ENCODE measurements at regions not wholly inside any gene's neighbourhood (a gene's known extent, or its start where the extent isn't known, plus 50 kb on each side); places are given as distances from the start of the nearest gene placed in this dataset.
"Not testable (repeated sequence)": the region's sequence is repeated elsewhere in the genome, so short reads cannot be mapped to it uniquely, and the experiment has no call there.

DNA sequence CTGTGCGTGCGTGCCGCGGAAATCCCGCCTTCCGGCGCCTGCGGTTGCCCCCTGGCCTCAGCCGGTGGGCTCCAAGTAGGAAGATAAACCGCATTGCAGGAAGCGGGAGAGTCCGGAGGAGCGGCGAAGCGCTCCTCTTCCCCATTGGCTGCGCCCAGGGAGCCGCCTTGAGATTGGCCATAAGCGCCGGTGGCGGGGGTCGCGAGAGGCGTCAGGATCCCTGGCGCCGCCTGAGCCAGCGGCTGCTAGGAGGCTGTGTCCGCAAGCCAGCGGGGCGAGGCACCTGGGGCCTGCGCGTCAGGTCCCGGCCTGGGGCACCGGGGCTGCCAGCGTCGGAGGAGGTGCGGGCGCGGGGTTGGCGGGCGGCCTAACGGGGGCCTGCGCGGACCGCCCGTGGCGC, 106.3 kb upstream of the ADCY2 start:
- peak; percentile 79 for DNase-seq (ENCODE audit: low read depth)

DNA sequence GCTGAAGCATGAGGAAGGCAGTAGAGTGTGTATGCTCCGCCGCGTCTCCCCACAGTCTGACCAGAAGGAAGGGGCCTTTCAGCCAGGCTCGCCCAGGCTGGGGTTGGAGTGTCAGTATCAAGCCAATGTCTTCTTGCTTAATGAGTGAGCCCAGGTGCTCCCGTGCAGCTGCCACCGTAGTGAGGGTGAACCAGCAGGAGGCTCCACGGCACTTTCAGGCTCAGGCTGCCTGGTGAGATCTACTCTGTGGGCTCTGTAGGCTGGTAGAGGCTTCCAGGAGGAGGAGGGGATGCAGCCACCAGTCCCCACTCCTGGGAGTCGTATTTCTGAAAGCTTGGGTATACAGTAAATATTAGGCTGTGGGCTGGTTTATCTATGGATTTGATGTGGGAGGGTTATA, 98.1 kb upstream of the ADCY2 start:
- DNase-seq (ENCODE audit: low read depth): not testable (repeated sequence)

DNA sequence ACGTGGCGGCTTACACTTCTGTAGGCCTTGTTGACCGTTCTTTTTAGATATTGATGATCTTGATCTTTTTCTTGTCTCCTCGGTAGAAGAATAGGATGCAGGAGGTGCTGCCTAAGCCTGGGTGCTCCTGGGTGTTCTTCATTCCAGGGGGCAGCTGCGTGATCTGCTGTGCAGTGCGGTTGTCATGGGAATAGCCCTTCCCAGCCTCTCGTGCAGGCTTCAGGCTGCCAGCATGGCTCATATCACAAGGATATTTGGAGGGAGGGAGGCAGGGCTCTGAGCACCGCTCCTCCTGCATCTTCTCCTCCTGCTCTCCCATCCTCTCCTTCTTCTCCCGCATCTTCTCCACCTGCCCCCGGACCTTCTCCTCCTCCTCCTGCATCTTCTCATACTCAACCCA, 96.2 kb upstream of the ADCY2 start:
- not testable (repeated sequence) for DNase-seq (ENCODE audit: low read depth)

DNA sequence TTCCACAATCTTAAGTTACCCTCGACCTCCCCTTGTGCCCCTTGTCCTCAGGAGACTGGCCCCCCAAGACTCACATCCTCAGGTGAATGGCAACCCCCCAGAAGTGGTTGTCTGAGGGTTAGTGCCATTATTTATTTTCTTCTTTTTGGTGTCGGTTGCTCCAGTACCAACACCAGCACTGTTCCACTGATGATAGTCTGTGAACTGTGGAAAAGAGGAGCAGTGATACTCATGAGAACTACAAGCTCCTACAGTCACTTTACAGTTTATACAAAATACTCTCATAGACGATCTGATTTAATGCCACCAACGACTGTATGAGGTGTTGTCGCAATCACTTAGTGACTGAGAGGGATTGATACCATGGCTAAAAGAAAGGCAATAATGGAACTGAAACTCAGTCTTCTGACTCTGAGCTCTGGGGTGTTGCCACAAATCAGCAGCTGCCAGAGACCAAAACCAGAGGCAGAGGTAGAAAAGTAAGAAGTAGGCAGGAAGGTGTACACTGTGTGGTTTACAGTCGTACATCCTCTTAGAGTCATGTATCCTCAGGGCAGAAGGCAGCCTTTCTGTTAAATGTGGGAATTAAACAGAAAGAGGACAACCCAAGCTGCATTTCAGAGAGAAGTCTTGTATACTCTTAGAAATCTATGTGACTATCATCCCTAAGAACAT, 90.8 kb upstream of the ADCY2 start:
- DNase-seq (ENCODE audit: low read depth): not testable (repeated sequence)

DNA sequence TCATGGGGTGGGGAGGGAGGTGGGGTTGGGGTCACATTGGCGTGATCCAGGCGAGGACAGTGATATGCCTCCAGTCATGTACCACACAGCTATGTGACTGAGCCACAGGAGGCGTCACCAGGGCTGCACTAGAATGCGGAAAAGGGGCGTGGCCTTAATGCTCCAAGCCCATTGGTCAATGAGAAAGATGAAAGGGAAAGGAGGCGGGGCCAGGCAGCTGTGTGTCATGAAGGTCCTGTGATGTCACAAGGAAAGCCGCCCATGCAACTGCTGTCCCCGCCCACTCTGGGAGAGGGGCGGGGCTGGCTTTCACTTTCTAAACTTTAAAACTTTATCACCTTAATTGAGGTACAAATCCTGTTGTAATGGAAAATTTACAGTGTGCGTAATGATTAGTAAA, 89.4 kb upstream of the ADCY2 start:
- DNase-seq (ENCODE audit: low read depth): peak; percentile 21

DNA sequence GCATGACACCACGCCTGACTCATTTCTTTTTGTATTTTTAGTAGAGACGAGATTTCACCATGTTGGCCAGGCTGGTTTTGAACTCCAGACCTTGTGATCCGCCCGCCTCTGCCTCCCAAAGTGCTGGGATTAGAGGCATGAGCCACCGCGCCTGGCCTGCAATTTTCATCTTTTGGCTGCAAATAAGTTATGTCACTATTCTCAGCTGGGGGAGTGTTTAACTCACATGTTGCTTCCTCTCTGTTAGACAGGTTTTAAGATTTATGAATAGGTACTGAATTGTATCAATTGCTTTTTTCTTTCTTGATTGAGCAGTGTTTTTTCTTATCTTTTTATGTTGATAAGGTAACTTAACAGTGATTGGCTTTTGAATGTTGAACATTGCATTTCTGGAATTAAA, 88.2 kb upstream of the ADCY2 start:
- DNase-seq (ENCODE audit: low read depth): not testable (repeated sequence)

DNA sequence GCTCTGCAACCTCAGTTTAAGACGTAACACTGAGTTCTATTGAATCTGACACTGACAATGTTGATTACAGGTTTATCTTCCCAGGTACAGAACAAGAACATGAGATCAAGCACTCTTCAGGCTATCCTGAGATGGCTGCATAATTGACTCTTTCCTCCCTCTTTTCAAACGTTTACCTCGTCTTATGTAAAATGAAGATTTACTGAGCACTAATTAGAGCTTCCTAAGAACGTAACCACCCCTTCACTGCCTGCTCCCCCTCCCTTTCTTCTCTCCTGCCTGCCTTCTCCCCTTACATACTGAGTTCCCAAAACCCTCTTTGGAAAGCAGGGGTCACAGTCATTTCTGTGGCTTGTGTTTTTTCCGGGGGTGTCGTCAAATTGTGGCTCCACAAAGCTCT, 86.2 kb upstream of the ADCY2 start:
- not testable (repeated sequence) for DNase-seq (ENCODE audit: low read depth)

DNA sequence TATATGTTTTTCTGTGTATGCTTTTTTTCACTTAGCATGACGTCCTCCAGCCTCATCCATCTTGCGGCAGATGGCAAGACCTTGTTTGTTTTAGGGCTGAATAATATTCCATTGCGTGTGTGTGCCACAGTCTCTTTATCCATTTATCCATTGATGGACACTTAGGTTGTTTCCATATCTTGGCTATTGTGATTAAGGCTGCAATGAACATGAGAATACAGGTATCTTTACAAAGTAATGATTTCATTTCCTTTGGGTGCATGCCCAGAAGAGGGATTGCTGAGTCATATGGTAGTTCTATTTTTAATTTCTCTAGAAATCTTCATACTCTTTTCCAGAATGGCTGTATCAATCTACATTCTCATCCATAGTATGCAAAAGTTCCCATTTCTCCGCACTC, 85.3 kb upstream of the ADCY2 start:
- peak; percentile 46 for DNase-seq (ENCODE audit: low read depth)

DNA sequence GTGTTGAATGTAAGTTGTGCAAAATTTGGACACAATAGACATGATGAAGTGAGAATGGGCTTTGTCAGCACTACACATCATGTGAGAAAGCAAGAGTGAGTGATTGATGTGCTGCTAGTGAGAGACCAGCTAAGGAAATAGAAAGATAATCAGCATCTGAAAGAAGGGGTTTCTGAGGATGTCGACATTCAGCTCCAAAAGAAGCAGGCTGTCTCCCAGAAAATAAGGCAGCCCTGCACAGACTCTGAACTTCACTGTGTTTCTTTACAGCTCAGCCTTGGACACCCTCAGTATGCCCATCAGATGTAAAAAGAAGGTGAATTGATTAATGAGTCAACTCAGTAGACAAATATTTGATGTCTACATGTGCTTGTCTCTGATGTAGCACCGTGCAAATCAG, 80.8 kb upstream of the ADCY2 start:
- DNase-seq (ENCODE audit: low read depth): no peak

DNA sequence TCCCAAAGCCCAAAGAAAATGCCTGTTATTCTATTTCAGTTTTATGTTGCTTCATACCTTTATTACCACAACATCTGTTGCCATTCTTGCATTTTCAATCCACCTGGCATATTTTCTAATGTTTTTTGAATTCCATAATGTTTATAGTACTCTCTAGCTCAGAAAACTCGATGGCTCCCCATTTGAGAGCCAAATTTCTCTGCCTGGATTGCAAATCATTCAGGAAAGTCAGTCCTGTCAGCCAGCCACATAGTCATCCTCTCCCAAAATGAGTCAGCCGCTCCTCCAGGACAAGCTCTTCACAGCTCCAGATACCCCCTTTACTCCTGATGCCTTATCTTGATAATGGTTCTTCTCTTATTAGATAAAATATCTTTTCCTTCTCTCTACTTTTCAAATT, 78.2 kb upstream of the ADCY2 start:
- DNase-seq (ENCODE audit: low read depth): peak; percentile 50

DNA sequence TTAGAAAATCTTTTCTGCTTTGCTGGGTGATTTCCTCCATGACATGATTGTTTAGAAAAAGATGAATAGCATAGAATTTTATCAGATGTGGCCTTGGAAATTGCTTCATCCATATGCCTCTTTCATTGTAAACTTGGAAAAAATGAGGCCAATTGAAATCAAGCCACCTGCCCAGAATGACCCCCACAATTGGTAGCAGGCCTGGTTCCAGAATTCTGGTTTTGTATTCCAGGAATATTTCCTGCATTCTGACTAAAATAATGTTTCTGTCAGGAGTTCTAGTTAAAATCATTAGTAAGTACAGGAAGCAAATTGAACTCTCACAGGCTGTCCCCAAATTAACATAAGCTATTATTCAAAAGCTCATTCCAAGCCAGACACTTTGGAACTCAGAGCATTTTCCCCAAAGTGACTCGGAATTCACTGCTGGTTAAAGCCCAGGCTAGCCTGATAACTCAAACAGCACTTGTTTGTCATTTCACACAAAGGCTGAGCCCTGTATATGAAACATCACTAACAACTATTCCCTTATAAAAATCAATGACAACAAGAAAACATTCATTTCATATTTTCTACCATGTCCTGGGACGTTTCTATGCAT, 75.1 kb upstream of the ADCY2 start:
- DNase-seq (ENCODE audit: low read depth): no peak

DNA sequence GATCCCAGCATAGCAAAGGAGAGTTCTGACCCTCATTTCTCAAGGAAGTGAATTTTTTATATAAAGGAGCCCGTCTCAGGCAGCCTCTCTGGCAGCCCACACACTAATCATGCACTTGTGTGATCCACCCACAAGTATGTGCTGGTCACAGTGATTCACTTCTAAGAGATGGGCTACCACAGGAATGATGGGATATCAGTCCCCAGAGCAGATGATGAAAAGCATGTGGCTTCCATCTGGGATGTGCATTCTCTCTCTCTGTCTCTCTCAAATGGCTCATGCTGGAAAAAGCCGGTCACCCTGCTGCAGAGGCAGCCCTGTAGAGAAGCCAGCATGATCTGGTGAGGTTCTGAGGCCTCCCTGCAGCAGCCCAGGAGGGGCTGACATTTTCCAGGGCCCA, 74.2 kb upstream of the ADCY2 start:
- peak; percentile 90 for DNase-seq (ENCODE audit: low read depth)

DNA sequence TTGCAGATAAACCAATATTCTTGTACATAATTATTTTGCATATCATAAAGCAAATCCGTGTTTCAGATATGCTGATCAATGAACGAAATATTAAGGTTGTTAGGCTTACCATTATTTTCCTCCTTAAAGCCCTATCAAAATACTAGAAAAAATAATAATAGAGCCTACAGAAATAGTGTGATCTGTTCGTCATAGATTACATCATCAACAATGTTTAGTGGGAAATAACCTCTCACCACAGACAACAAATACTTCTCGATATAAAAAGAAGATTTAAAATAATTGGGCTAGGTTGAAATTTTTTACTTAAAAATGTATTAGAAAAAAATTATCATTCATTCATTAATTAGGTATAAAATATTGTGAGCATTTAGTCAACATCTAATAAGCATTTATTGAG, 71.0 kb upstream of the ADCY2 start:
- DNase-seq (ENCODE audit: low read depth): no peak

DNA sequence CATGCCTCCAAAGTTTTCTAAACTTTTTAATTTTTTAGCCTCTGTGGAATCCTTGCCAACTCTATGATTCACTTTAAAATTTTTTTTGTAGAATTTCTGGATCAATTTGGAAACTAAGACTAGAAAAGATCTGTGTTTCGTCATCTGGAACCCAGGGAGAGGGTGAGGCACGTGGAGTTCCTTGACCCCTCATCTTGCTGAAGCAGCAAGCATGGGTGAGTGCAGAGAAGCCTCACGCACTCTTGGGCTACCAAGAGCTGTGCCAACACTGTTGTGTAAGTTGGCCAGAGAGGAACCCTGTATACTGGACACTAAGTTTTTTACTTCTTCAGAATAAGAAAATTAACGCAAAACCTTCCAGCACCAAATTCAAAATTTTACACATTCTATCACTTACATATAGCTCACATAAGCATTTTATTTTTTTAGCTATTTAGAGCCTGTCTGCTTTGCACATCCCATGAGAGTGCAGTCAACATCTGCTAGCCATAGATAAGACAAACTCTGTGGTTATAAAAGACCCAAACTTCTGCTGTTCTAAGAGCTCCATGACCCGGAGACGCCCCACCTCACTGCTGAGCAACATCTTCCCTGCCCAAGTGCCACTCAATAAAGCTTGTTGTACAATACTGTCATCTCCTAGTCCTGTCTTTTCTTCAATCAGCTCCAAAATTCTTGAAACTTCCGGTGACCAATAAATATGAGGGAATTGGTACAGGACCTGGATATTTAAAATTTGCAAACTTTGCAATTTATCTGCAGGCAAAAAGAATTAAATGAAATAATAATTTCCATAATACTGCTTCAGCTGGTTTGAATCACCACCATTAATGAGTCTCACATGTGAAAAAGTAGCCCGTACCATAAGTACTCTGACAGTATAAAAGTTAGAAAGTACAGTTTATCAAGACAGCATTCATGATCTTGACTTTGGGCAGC, 69.7 kb upstream of the ADCY2 start:
- DNase-seq (ENCODE audit: low read depth): no peak

DNA sequence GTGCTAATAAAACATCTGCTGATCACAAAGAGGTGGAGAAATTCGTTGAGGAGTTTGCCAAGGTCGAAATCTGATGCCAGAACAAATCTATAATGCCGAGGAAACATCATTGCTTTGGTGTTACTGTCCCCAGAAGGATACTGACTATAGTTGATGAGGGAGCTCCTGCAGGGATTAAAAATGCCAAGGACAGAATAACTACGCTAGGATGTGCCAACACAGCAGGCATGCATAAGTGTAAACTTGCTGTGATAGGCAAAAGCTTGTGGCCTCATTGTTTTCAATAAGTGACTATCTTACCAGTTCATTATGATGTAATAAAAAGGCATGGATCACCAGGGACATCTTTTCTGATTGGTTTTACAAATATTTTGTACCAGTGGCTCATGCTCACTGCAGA, 66.8 kb upstream of the ADCY2 start:
- DNase-seq (ENCODE audit: low read depth): no peak

DNA sequence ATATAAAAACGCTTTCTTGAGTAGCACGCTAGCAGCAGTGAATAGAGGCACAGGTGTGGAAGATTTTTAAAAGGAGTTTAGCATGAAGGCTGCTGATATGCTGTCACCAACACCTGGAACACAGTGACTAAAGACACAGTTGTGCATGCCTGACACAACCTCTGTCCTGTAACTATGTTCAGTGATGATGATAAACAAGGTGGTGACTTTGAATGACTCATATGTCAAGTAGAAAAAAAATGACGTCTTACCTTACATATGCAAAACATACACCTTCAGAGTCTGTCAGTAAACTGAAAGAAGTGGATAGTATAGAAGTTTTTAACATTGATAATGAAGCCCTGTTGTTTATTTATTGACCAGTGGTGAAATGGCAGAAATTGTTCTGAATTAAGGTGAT, 66.2 kb upstream of the ADCY2 start:
- DNase-seq (ENCODE audit: low read depth): peak; percentile 21

DNA sequence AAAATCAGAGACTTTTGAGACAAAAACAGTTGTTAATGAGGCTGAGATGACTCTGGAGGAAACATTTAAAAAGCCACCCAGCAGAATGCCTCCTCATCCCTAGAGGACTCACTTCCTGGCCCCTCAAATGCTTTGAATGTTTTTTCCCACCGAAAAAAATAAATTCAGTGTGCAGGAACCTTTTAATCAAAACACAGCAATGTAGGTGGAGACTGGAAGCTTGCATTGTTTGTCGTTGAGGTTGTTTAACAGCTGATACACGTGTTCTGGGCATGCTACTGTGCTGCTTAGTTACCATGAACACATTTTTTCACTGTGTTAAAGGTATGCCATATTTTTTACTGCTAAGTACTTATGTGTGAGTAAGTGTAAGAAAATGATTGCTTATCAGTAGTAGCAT, 65.7 kb upstream of the ADCY2 start:
- DNase-seq (ENCODE audit: low read depth): peak; percentile 6

DNA sequence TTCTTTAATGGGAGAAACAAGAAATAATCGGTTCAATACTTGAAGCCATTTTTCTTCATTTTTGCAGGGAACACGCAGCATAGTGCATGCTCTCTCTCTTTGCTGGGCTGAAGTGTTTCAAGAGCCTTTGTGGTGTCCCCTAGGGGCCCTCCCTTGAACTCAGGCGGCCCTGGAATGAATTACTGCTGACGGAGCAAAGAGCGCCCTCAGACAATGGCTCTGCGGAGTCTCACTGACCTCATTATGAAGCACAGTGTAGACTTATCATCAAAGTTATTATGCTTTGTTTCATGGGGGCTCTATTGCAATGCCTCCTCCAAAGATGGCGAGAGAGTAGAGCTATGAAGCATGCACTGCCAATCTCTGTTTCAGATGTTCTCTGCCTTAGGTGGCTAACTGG, 64.8 kb upstream of the ADCY2 start:
- peak; percentile 8 for DNase-seq (ENCODE audit: low read depth)

Data from Daoy (cell line).